NB4 (cell line): ENCODE measurements at regions not wholly inside any gene's neighbourhood (a gene's known extent, or its start where the extent isn't known, plus 50 kb on each side); places are given as distances from the start of the nearest gene placed in this dataset.

Experiments used
- CTCF ChIP-seq: IDR thresholded peaks from one replicate; pipeline ENCODE4 v1.5.1; 2012; ENCODE audit warnings: low read depth, low read length
- POLR2A ChIP-seq: IDR thresholded peaks from 2 replicates; pipeline ENCODE4 v1.6.1; 2011; ENCODE audit warnings: mild to moderate bottlenecking; ENCODE audit not compliant: insufficient read length; ENCODE audit errors: extremely low read depth

GRCh38 chr6:165181951-165182414 is 127.4 kb downstream of the C6orf118 start:
- no peak for TF ChIP-seq POLR2A
- TF ChIP-seq CTCF = no peak
